Astrocyte (in vitro differentiated cells and primary cell): ENCODE measurements at regions not wholly inside any gene's neighbourhood (a gene's known extent, or its start where the extent isn't known, plus 50 kb on each side); places are given as distances from the start of the nearest gene placed in this dataset.

Experiments used
- EZH2 ChIP-seq: IDR thresholded peaks from 2 replicates; pipeline ENCODE4 v1.6.1; 2012; ENCODE audit warnings: mild to moderate bottlenecking, low read length, inconsistent platforms; ENCODE audit not compliant: insufficient read depth
- TF ChIP-seq, protein P1 (sequence below): IDR thresholded peaks from 2 replicates; pipeline ENCODE4 v1.5.1; 2011; ENCODE audit warnings: low read depth, mild to moderate bottlenecking, inconsistent platforms, low read length, moderate library complexity; ENCODE audit not compliant: insufficient read depth

DNA sequence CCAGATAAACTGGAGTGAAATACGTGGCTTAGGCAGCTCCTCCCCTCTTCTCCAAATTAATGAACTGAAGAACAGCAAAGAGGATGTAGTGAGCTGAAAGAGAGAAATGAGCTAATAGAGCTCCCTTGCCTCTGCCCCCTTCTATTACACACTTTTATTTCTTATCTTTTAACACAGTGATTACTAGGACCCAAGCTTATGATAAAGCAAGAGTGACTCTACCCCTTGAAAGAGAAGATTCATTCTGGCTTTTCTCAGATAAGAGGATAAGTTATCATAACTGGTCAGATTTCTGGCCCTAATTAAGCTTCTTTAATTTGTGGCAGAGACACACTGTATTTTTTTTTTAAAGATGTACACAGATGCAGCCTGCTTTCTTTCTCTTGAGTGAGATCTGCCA, 102.2 kb downstream of the MSTN start:
- TF ChIP-seq, protein P1, sequence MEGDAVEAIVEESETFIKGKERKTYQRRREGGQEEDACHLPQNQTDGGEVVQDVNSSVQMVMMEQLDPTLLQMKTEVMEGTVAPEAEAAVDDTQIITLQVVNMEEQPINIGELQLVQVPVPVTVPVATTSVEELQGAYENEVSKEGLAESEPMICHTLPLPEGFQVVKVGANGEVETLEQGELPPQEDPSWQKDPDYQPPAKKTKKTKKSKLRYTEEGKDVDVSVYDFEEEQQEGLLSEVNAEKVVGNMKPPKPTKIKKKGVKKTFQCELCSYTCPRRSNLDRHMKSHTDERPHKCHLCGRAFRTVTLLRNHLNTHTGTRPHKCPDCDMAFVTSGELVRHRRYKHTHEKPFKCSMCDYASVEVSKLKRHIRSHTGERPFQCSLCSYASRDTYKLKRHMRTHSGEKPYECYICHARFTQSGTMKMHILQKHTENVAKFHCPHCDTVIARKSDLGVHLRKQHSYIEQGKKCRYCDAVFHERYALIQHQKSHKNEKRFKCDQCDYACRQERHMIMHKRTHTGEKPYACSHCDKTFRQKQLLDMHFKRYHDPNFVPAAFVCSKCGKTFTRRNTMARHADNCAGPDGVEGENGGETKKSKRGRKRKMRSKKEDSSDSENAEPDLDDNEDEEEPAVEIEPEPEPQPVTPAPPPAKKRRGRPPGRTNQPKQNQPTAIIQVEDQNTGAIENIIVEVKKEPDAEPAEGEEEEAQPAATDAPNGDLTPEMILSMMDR: no peak
- TF ChIP-seq EZH2: no peak
